GM23248 (cell line): ENCODE measurements at regions not wholly inside any gene's neighbourhood (a gene's known extent, or its start where the extent isn't known, plus 50 kb on each side); places are given as distances from the start of the nearest gene placed in this dataset.

ENCODE experiments used
- DNase-seq: peaks from one replicate; pipeline ENCODE4 v3.0.0-alpha.2; 2015
- H2AFZ ChIP-seq: fragments of 200-600 bp; sonication (generic); 2 replicates; pipeline ENCODE4 v1.6.1; 2016; ENCODE audit warnings: antibody characterized with exemption
- H3F3A ChIP-seq: fragments of 200-600 bp; sonication (generic); 2 replicates; pipeline ENCODE4 v1.6.1; 2016; ENCODE audit warnings: mild to moderate bottlenecking, antibody characterized with exemption, mixed run types; ENCODE audit not compliant: insufficient read depth
- H3K27ac ChIP-seq: fragments of 200-600 bp; sonication (generic); 2 replicates; pipeline ENCODE4 v1.5.1; 2016; ENCODE audit warnings: mild to moderate bottlenecking
- H3K27me3 ChIP-seq: fragments of 200-600 bp; sonication (generic); replicated peaks from 2 replicates; pipeline ENCODE4 v1.6.1; 2016; ENCODE audit warnings: mild to moderate bottlenecking; ENCODE audit not compliant: insufficient read depth
- H3K36me3 ChIP-seq: fragments of 200-600 bp; sonication (generic); 2 replicates; pipeline ENCODE4 v1.6.1; 2016; ENCODE audit warnings: low read depth, mild to moderate bottlenecking
- H3K4me1 ChIP-seq: fragments of 200-600 bp; sonication (generic); 2 replicates; pipeline ENCODE4 v1.6.1; 2016; ENCODE audit warnings: mild to moderate bottlenecking; ENCODE audit not compliant: insufficient read depth
- H3K4me2 ChIP-seq: fragments of 200-600 bp; sonication (generic); one replicate; pipeline ENCODE4 v1.6.1; 2016; ENCODE audit warnings: mild to moderate bottlenecking; ENCODE audit not compliant: unreplicated experiment
- H3K4me3 ChIP-seq: fragments of 200-600 bp; sonication (generic); 2 replicates; pipeline ENCODE4 v1.5.1; 2016; ENCODE audit warnings: mild to moderate bottlenecking
- H3K79me2 ChIP-seq: fragments of 200-600 bp; sonication (generic); 2 replicates; pipeline ENCODE4 v1.6.1; 2016; ENCODE audit warnings: mild to moderate bottlenecking; ENCODE audit not compliant: insufficient read depth
- H3K9ac ChIP-seq: fragments of 200-600 bp; sonication (generic); 2 replicates; pipeline ENCODE4 v1.6.1; 2016; ENCODE audit warnings: mild to moderate bottlenecking
- H3K9me2 ChIP-seq: fragments of 200-600 bp; sonication (generic); 2 replicates; pipeline ENCODE4 v1.6.1; 2016; ENCODE audit warnings: mixed run types, mild to moderate bottlenecking, moderate library complexity; ENCODE audit not compliant: insufficient read depth
- H3K9me3 ChIP-seq: fragments of 200-600 bp; sonication (generic); one replicate; pipeline ENCODE4 v1.6.1; 2017; ENCODE audit warnings: low read depth
- H4K20me1 ChIP-seq: fragments of 200-600 bp; sonication (generic); 2 replicates; pipeline ENCODE4 v1.6.0; 2016; ENCODE audit not compliant: insufficient read depth
- EZH2 ChIP-seq: fragments of 200-600 bp; sonication (generic); IDR thresholded peaks from 2 replicates; pipeline ENCODE4 v1.6.1; 2018; ENCODE audit warnings: antibody characterized with exemption, mild to moderate bottlenecking; ENCODE audit not compliant: insufficient read depth, poor library complexity, severe bottlenecking
- EZH2phosphoT487 ChIP-seq: fragments of 200-600 bp; sonication (generic); IDR thresholded peaks from 2 replicates; pipeline ENCODE4 v1.6.1; 2018; ENCODE audit warnings: antibody characterized with exemption, moderate library complexity, mild to moderate bottlenecking, low read depth; ENCODE audit not compliant: insufficient read depth
- WGBS, 2 experiments: methylation state at CpG; one replicate each; pipeline ENCODE4 v1.1.6; 2015 to 2017; ENCODE audit warnings: low lambda C conversion rate in 2 of 2, low coverage in 1 of 2; ENCODE audit errors: missing lambda C conversion rate in 2 of 2; 5-methylcytosine and 5-hydroxymethylcytosine counted together
- in situ Hi-C: fragments of 300-500 bp; cut with MboI; formaldehyde crosslinking; loops from 2 replicates; pipeline ENCODE4 v1.15.0; 2020

DNA sequence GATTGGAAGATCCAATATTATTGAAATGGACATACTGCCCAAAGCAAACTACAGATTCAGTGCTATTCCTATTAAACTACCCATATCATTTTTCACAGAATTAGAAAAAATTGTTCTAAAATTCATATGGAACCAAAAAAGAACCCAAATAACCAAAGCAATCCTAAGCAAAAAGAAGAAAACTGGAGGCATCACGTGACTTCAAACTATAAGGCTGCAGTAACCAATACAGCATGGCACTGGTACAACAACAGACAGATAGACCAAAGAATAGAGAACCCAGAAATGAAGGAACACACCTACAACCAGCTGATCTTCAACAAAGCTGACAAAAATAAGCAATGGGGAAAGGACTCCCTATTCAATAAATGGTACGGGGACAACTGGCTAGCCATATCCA, 765.4 kb downstream of the SORCS3 start:
- TF ChIP-seq EZH2phosphoT487, result no peak
- no peak for TF ChIP-seq EZH2
- H3K79me2 ChIP-seq, result no peaks in the 10 kb centered on the region
- H4K20me1 ChIP-seq, result no peaks in the 10 kb centered on the region
- 11 to 16% methylated on average over 2 of the region's 2 CpGs for WGBS, 2 experiments
- no peak overlapping the region for H3K4me2 ChIP-seq
- H3K9me2 ChIP-seq, result no peaks in the 10 kb centered on the region
- H3K4me1 ChIP-seq, result no peaks in the 10 kb centered on the region
- H3K9me3 ChIP-seq, result no peaks in the 10 kb centered on the region
- no peak overlapping the region for H3K27ac ChIP-seq
- no peaks in the 10 kb centered on the region for H3K36me3 ChIP-seq
- no peaks in the 10 kb centered on the region for H3F3A ChIP-seq
- H3K9ac ChIP-seq, result no peak overlapping the region
- in situ Hi-C loops, result no loop called here
- H3K27me3 ChIP-seq, result no peaks in the 10 kb centered on the region
- no peak overlapping the region for H3K4me3 ChIP-seq
- no peak for DNase-seq
- no peak overlapping the region for H2AFZ ChIP-seq

DNA sequence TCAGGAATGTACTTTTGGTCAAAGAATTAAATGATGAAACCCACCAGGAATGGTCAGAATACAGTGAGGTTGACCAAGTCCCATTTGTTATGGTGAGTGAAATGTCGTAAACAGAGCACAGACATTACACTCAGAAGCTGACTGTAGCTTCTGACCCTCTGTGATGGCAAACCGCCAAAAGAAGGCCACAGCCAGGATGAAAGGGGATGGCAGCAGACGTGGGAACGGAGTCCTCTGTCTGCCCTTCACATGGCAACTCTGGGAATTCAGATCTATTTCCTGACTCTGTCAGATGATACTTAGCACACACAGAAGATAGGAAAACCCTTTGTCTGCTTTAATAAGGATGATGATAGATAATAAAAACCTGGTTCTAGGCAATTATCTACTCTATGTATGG, 757.1 kb downstream of the SORCS3 start:
- Histone ChIP-seq H3K27me3 (no peaks in the 10 kb centered on the region), H3K9me2 (no peaks in the 10 kb centered on the region), H3K4me2 (no peak overlapping the region), H3K9ac (no peak overlapping the region), H3F3A (no peaks in the 10 kb centered on the region), H3K9me3 (no peaks in the 10 kb centered on the region), H3K4me1 (no peaks in the 10 kb centered on the region), H3K79me2 (no peaks in the 10 kb centered on the region), H3K4me3 (no peak overlapping the region), H3K36me3 (no peaks in the 10 kb centered on the region), H2AFZ (no peak overlapping the region), H4K20me1 (no peaks in the 10 kb centered on the region), H3K27ac (no peak overlapping the region)
- in situ Hi-C loops, result no loop called here
- DNase-seq, result no peak
- TF ChIP-seq EZH2phosphoT487, result no peak
- no peak for TF ChIP-seq EZH2
- 4 to 13% methylated on average over 4 of the region's 4 CpGs for WGBS, 2 experiments

DNA sequence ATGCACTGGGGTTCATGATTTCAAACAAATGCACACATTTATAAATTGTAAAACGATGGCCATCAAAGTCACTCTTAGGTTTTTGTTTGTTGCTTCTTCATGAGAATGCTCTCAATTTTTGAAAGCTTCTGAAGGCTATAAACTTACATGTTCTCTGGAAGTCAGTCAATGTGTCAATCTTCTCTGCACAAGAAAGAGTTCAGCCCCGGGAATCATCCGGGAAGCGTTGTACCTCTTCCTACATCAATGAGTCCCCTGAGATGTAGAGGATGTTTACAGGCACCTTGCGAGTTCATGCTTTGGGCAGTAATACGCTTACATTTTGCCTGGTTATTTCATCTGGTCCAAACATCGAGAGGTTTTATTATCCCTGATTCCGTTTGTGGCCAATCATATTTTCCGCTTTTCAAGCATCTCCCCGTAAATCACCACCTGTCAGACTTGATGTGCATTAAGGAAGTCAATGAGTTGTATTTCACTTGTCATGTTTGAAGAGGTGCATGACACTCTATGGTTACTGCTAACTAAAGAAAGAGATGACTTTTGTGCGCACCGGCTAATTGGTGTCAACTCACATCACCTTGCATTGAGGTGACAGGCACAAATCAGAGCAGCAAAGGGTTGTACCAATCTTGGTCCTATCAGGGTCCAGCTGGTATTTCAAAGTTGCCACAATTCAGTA, 750.7 kb downstream of the SORCS3 start:
- Histone ChIP-seq H4K20me1 (no peaks in the 10 kb centered on the region), H3F3A (no peaks in the 10 kb centered on the region), H3K27ac (no peak overlapping the region), H3K9me3 (no peaks in the 10 kb centered on the region), H3K27me3 (no peaks in the 10 kb centered on the region), H3K9ac (no peak overlapping the region), H2AFZ (no peak overlapping the region), H3K9me2 (no peaks in the 10 kb centered on the region), H3K79me2 (no peaks in the 10 kb centered on the region), H3K4me1 (no peaks in the 10 kb centered on the region), H3K4me2 (no peak overlapping the region), H3K4me3 (no peak overlapping the region), H3K36me3 (no peaks in the 10 kb centered on the region)
- no peak for DNase-seq
- no peak for TF ChIP-seq EZH2phosphoT487
- TF ChIP-seq EZH2, result no peak
- in situ Hi-C loops, result no loop called here
- WGBS, 2 experiments, result 37 to 42% methylated on average over 12 of the region's 12 CpGs

DNA sequence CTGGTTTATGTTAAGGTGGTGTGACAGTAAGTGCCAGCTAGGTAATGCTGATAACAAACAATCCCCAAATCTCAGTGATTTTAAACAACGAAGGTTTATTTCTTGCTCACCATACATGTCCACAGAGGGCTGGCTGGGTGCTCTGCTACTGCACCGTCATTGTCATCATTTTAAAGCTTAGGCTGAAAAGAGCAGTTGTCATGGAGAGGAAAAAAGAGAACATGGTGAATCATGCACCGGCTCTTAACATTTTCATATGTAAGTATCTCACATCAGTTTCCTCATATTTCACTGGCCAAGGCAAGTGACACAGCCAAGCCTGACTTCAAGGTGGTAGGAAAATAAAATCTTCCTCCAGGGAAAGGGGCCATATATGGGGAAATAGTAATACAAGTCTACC, 746.9 kb downstream of the SORCS3 start:
- H4K20me1 ChIP-seq, result no peaks in the 10 kb centered on the region
- no peaks in the 10 kb centered on the region for H3K9me2 ChIP-seq
- H3K27me3 ChIP-seq, result no peaks in the 10 kb centered on the region
- 32 to 37% methylated on average over 3 of the region's 3 CpGs for WGBS, 2 experiments
- H3K4me1 ChIP-seq, result no peaks in the 10 kb centered on the region
- DNase-seq, result no peak
- no peak overlapping the region for H3K4me2 ChIP-seq
- H3F3A ChIP-seq, result no peaks in the 10 kb centered on the region
- no peaks in the 10 kb centered on the region for H3K36me3 ChIP-seq
- H3K79me2 ChIP-seq, result no peaks in the 10 kb centered on the region
- TF ChIP-seq EZH2 (no peak), EZH2phosphoT487 (no peak)
- no peaks in the 10 kb centered on the region for H3K9me3 ChIP-seq
- no peak overlapping the region for H3K4me3 ChIP-seq
- H3K27ac ChIP-seq, result no peak overlapping the region
- H2AFZ ChIP-seq, result no peak overlapping the region
- in situ Hi-C loops, result no loop called here
- H3K9ac ChIP-seq, result no peak overlapping the region

DNA sequence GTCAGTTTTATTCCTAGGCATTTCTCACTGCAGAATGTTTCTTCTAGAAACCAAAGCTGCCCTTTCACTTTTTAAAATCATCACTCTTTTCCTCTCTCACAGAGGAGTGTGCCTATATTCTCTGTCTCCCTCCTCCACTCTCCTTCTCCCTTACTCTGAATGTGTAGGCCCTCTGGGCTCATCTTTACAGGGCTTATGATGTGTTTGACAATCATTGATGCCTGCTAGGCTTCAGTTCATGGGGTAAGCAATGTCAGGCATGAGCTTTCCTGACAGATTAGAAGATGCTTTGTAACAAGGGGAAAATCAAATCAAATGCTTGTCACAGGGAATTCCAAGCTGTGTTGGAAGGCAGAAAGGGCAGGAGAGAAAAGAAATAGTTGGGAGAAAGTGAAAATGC, 742.9 kb downstream of the SORCS3 start:
- in situ Hi-C loops, result no loop called here
- H3K9ac ChIP-seq, result no peak overlapping the region
- H3K79me2 ChIP-seq, result no peaks in the 10 kb centered on the region
- no peaks in the 10 kb centered on the region for H3K9me2 ChIP-seq
- H3F3A ChIP-seq, result no peaks in the 10 kb centered on the region
- no peaks in the 10 kb centered on the region for H3K4me1 ChIP-seq
- TF ChIP-seq EZH2 (no peak), EZH2phosphoT487 (no peak)
- H2AFZ ChIP-seq, result no peak overlapping the region
- no peak overlapping the region for H3K4me3 ChIP-seq
- no peaks in the 10 kb centered on the region for H4K20me1 ChIP-seq
- no peaks in the 10 kb centered on the region for H3K36me3 ChIP-seq
- no peak overlapping the region for H3K27ac ChIP-seq
- H3K27me3 ChIP-seq, result no peaks in the 10 kb centered on the region
- no peaks in the 10 kb centered on the region for H3K9me3 ChIP-seq
- no peak for DNase-seq
- no peak overlapping the region for H3K4me2 ChIP-seq
